ENCODE measurements at regions not wholly inside any gene's neighbourhood (a gene's known extent, or its start where the extent isn't known, plus 50 kb on each side); places are given as distances from the start of the nearest gene placed in this dataset.

DNA sequence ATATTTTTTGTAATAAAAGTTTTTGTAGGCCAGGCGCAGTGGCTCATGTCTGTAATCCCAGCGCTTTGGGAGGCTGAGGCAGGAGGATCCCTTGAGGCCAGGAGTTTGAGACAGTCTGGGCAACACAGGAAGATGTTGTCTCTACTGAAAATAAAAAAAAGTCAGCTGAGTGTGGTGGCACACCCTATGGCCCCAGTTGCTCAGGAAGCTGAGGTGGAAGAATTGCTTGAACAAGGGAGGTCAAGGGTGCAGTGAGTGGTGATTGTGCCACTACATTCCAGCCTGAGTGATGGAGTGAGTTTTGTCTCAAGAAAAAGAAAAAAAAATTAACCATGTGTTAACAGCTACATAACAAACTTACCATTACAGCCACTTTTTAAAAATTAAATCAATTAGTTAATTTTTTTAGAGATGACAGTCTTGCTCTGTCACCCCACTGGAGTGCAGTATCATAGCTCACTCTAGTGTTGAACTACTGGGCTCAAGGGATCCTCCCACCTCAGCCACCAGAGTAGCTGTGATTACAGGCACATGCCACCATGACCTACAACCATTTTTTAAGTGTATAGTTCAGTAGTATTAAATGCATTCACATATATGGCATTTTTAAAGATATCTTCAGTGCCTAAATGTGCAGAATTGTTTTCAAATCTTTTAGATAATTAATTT is 67.2 kb upstream of the ACYP2 start:
- H3K27me3 ChIP-seq (ENCODE audit: insufficient read depth, low read depth): no peaks in the 10 kb centered on the region
- H2AFZ ChIP-seq: no peak overlapping the region
- TF ChIP-seq EZH2 (IDR thresholded peaks at IDR 0.05; ENCODE audit: low read depth): no peak
- TF ChIP-seq, protein P1, sequence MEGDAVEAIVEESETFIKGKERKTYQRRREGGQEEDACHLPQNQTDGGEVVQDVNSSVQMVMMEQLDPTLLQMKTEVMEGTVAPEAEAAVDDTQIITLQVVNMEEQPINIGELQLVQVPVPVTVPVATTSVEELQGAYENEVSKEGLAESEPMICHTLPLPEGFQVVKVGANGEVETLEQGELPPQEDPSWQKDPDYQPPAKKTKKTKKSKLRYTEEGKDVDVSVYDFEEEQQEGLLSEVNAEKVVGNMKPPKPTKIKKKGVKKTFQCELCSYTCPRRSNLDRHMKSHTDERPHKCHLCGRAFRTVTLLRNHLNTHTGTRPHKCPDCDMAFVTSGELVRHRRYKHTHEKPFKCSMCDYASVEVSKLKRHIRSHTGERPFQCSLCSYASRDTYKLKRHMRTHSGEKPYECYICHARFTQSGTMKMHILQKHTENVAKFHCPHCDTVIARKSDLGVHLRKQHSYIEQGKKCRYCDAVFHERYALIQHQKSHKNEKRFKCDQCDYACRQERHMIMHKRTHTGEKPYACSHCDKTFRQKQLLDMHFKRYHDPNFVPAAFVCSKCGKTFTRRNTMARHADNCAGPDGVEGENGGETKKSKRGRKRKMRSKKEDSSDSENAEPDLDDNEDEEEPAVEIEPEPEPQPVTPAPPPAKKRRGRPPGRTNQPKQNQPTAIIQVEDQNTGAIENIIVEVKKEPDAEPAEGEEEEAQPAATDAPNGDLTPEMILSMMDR (conservative IDR thresholded peaks at IDR 0.05): no peak
- H3K4me1 ChIP-seq (replicated peaks; ENCODE audit: insufficient read depth): peaks cover 14% of the 10 kb centered on the region; the same call in 1 of the 2 replicates
- intact Hi-C loops (cut with micrococcal nuclease; ENCODE audit: unreplicated experiment): no loop called here
- peaks cover 11% of the 10 kb centered on the region; the same call in 1 of the 2 replicates for H3K9me3 ChIP-seq (ENCODE audit: insufficient read depth, low read depth)
- DNase-seq: no peak
- H3K4me3 ChIP-seq: no peak overlapping the region
- POLR2A ChIA-PET (ENCODE audit: unreplicated experiment): no interaction called here
- no peaks in the 10 kb centered on the region for H3K36me3 ChIP-seq (ENCODE audit: low read depth)
- H3K79me2 ChIP-seq (ENCODE audit: low read depth): no peaks in the 10 kb centered on the region
- no TSS peak for BruUV-seq (replicated peaks)
- CTCF ChIA-PET: no interaction called here
- no peaks in the 10 kb centered on the region; the same call in 1 of the 2 replicates for H4K20me1 ChIP-seq (ENCODE audit: insufficient read depth)
- peaks cover 8% of the 10 kb centered on the region; the same call in 1 of the 2 replicates for H3F3A ChIP-seq (ENCODE audit: insufficient read depth, low read depth)
- H3K27ac ChIP-seq: no peak overlapping the region
- H3K4me2 ChIP-seq: no peak overlapping the region
- no peaks in the 10 kb centered on the region for H3K9me2 ChIP-seq (ENCODE audit: insufficient read depth)

DNA sequence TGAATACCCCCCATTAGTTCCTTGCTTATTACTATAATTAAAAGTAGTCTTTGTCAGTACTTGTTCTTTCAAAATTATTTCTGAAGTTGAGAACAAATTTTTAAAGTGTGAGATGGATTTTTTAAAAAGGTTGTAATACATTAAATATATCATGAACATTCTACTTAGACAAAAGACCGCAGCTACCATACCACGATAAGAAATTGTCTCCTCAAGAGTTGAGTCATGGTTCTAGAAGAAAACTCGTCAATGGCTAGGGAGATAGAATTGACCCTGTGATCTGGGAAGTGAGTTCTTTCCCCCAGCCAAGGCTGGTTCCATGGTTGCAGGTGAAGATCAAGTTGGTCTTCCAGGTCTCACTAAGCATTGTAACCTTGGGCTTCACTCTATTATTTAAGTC is 67.8 kb upstream of the ACYP2 start:
- intact Hi-C loops (cut with micrococcal nuclease; ENCODE audit: unreplicated experiment): no loop called here
- H2AFZ ChIP-seq: no peak overlapping the region
- H3F3A ChIP-seq (ENCODE audit: insufficient read depth, low read depth): peaks cover 8% of the 10 kb centered on the region; the same call in 1 of the 2 replicates
- no peaks in the 10 kb centered on the region for H4K20me1 ChIP-seq (ENCODE audit: insufficient read depth)
- no peaks in the 10 kb centered on the region for H3K9me2 ChIP-seq (ENCODE audit: insufficient read depth)
- H3K4me1 ChIP-seq (replicated peaks; ENCODE audit: insufficient read depth): peaks cover 14% of the 10 kb centered on the region; the same call in 1 of the 2 replicates
- POLR2A ChIA-PET (ENCODE audit: unreplicated experiment): no interaction called here
- no peak overlapping the region for H3K27ac ChIP-seq
- TF ChIP-seq, protein P1 (conservative IDR thresholded peaks at IDR 0.05): no peak
- TF ChIP-seq EZH2 (IDR thresholded peaks at IDR 0.05; ENCODE audit: low read depth): no peak
- H3K79me2 ChIP-seq (ENCODE audit: low read depth): no peaks in the 10 kb centered on the region
- H3K9me3 ChIP-seq (ENCODE audit: insufficient read depth, low read depth): peaks cover 11% of the 10 kb centered on the region; the same call in 1 of the 2 replicates
- CTCF ChIA-PET: no interaction called here
- H3K36me3 ChIP-seq (ENCODE audit: low read depth): no peaks in the 10 kb centered on the region
- no peaks in the 10 kb centered on the region for H3K27me3 ChIP-seq (ENCODE audit: insufficient read depth, low read depth)
- BruUV-seq (replicated peaks): no TSS peak
- DNase-seq: no peak
- H3K4me2 ChIP-seq: no peak overlapping the region
- H3K4me3 ChIP-seq: no peak overlapping the region

DNA sequence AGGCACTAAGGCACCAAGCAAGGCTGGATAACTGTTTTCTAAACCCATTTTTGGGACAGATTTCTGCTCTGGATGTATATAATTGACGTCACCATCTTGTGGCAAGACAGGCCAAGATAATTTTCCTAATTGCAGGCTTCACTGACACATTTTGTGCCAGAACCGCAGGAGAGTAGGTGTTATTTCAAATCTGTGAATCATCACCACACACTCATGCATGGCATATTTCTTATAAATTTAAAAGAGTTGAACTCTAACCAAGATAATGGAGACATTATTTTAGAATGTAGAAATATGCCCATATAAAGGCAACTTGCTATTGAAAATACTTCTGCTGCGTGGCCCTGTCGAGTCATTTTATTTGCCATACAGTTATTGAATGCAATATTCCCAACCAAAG is 68.3 kb upstream of the ACYP2 start:
- BruUV-seq (replicated peaks): no TSS peak
- CTCF ChIA-PET: no interaction called here
- intact Hi-C loops (cut with micrococcal nuclease; ENCODE audit: unreplicated experiment): no loop called here
- no peak overlapping the region for H3K4me2 ChIP-seq
- DNase-seq: no peak
- TF ChIP-seq EZH2 (IDR thresholded peaks at IDR 0.05; ENCODE audit: low read depth): no peak
- TF ChIP-seq, protein P1 (conservative IDR thresholded peaks at IDR 0.05): no peak
- peaks cover 14% of the 10 kb centered on the region; the same call in 1 of the 2 replicates for H3K4me1 ChIP-seq (replicated peaks; ENCODE audit: insufficient read depth)
- H3K9me3 ChIP-seq (ENCODE audit: insufficient read depth, low read depth): peaks cover 11% of the 10 kb centered on the region; the same call in 1 of the 2 replicates
- H3K79me2 ChIP-seq (ENCODE audit: low read depth): no peaks in the 10 kb centered on the region
- no peaks in the 10 kb centered on the region for H3K27me3 ChIP-seq (ENCODE audit: insufficient read depth, low read depth)
- no peak overlapping the region for H2AFZ ChIP-seq
- H3K27ac ChIP-seq: no peak overlapping the region
- no peak overlapping the region for H3K4me3 ChIP-seq
- POLR2A ChIA-PET (ENCODE audit: unreplicated experiment): no interaction called here
- H3K36me3 ChIP-seq (ENCODE audit: low read depth): no peaks in the 10 kb centered on the region
- H4K20me1 ChIP-seq (ENCODE audit: insufficient read depth): no peaks in the 10 kb centered on the region
- H3K9me2 ChIP-seq (ENCODE audit: insufficient read depth): no peaks in the 10 kb centered on the region
- H3F3A ChIP-seq (ENCODE audit: insufficient read depth, low read depth): peaks cover 8% of the 10 kb centered on the region; the same call in 1 of the 2 replicates

Measured in PC-9 (cell line).